ENCODE measurements at regions not wholly inside any gene's neighbourhood (a gene's known extent, or its start where the extent isn't known, plus 50 kb on each side); places are given as distances from the start of the nearest gene placed in this dataset.

DNA sequence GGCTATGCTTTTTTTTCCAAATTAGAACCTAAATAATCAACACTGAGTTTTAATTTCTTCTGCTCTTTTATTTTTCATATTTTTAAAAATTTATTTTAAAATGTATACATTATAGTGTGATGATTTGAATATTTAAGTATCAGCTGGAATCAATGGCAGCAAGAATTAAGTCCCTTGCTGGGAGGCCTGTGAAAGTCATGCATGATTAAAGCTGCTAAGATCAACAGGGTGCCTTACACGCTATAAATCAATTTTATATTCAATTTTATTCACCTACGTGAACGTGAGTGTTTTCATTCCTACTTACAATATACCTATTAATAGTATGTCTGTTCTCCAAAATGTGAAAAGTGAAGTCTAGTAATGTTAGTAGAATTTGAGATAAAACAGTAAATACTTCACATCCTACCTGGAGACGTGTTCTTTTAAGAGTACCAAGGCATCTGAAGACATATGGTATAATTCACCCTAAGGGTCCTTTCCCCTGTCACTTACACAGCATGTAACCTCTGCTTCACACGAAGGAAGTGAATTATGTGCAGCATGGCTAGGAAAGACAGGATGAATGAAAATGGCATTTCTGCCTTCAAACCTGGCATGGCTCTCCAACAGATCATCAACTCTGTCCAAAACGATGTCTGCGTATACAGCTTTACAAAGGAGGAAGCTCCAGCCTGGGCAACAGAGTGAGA is 640.4 kb upstream of the ROBO1 start:
- TF ChIP-seq, protein P1, sequence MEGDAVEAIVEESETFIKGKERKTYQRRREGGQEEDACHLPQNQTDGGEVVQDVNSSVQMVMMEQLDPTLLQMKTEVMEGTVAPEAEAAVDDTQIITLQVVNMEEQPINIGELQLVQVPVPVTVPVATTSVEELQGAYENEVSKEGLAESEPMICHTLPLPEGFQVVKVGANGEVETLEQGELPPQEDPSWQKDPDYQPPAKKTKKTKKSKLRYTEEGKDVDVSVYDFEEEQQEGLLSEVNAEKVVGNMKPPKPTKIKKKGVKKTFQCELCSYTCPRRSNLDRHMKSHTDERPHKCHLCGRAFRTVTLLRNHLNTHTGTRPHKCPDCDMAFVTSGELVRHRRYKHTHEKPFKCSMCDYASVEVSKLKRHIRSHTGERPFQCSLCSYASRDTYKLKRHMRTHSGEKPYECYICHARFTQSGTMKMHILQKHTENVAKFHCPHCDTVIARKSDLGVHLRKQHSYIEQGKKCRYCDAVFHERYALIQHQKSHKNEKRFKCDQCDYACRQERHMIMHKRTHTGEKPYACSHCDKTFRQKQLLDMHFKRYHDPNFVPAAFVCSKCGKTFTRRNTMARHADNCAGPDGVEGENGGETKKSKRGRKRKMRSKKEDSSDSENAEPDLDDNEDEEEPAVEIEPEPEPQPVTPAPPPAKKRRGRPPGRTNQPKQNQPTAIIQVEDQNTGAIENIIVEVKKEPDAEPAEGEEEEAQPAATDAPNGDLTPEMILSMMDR (IDR thresholded peaks at IDR 0.05), result no peak
- TF ChIP-seq POLR2A (IDR thresholded peaks at IDR 0.05), result no peak
